Hepatocyte (in vitro differentiated cells): ENCODE measurements at regions not wholly inside any gene's neighbourhood (a gene's known extent, or its start where the extent isn't known, plus 50 kb on each side); places are given as distances from the start of the nearest gene placed in this dataset.

Source experiments
- DNase-seq: peaks from one replicate; pipeline ENCODE4 v3.0.0-alpha.2; 2016; ENCODE audit warnings: low spot score
- H2AFZ ChIP-seq: fragments of 200-600 bp; sonication (generic); 2 replicates; pipeline ENCODE4 v1.6.0; 2016; ENCODE audit warnings: antibody characterized with exemption, mild to moderate bottlenecking
- H3K27ac ChIP-seq: fragments of 200-600 bp; sonication (generic); 2 replicates; pipeline ENCODE4 v1.5.1; 2016; ENCODE audit warnings: mild to moderate bottlenecking
- H3K27me3 ChIP-seq: fragments of 200-600 bp; sonication (generic); 2 replicates; pipeline ENCODE4 v1.6.1; 2016
- H3K36me3 ChIP-seq: fragments of 200-600 bp; sonication (generic); replicated peaks from 2 replicates; pipeline ENCODE4 v1.5.1; 2016; ENCODE audit warnings: low read depth; ENCODE audit not compliant: insufficient read depth
- H3K4me1 ChIP-seq: fragments of 200-600 bp; sonication (generic); 2 replicates; pipeline ENCODE4 v1.5.1; 2016; ENCODE audit warnings: mild to moderate bottlenecking, moderate library complexity; ENCODE audit not compliant: insufficient read depth
- H3K4me2 ChIP-seq: fragments of 200-600 bp; sonication (generic); 2 replicates; pipeline ENCODE4 v1.6.0; 2016
- H3K4me3 ChIP-seq: fragments of 200-600 bp; sonication (generic); 2 replicates; pipeline ENCODE4 v1.5.1; 2016; ENCODE audit warnings: mild to moderate bottlenecking
- H3K79me2 ChIP-seq: fragments of 200-600 bp; sonication (generic); 2 replicates; pipeline ENCODE4 v1.6.0; 2017; ENCODE audit warnings: mild to moderate bottlenecking
- H3K9me2 ChIP-seq: fragments of 200-600 bp; sonication (generic); replicated peaks from 2 replicates; pipeline ENCODE4 v1.6.0; 2017; ENCODE audit warnings: mild to moderate bottlenecking; ENCODE audit not compliant: insufficient read depth
- H3K9me3 ChIP-seq: fragments of 200-600 bp; sonication (generic); 2 replicates; pipeline ENCODE4 v1.5.1; 2016; ENCODE audit warnings: low read depth, mild to moderate bottlenecking
- H4K20me1 ChIP-seq: fragments of 200-600 bp; sonication (generic); 2 replicates; pipeline ENCODE4 v1.6.0; 2016; ENCODE audit warnings: mild to moderate bottlenecking; ENCODE audit not compliant: insufficient read depth, poor library complexity, severe bottlenecking
- CTCF ChIP-seq: fragments of 200-600 bp; sonication (generic); IDR thresholded peaks from 2 replicates; pipeline ENCODE4 v1.5.1; 2016; ENCODE audit warnings: antibody characterized with exemption, mild to moderate bottlenecking; ENCODE audit not compliant: poor library complexity
- EZH2 ChIP-seq: fragments of 200-600 bp; sonication (generic); IDR thresholded peaks from 2 replicates; pipeline ENCODE4 v1.6.1; 2016; ENCODE audit warnings: antibody characterized with exemption, mild to moderate bottlenecking, borderline replicate concordance
- EZH2phosphoT487 ChIP-seq: fragments of 200-600 bp; sonication (generic); IDR thresholded peaks from one replicate; pipeline ENCODE4 v1.6.1; 2018; ENCODE audit warnings: antibody characterized with exemption, mild to moderate bottlenecking, low read depth, moderate library complexity; ENCODE audit not compliant: unreplicated experiment, severe bottlenecking
- WGBS: methylation state at CpG from one replicate; pipeline ENCODE4 v1.1.6; 2016; ENCODE audit warnings: low lambda C conversion rate; ENCODE audit errors: missing lambda C conversion rate; 5-methylcytosine and 5-hydroxymethylcytosine counted together

- Histone ChIP-seq H3K27me3 (no peaks in the 10 kb centered on the region), H3K9me2 (no peaks in the 10 kb centered on the region), H4K20me1 (no peaks in the 10 kb centered on the region), H3K4me1 (no peaks in the 10 kb centered on the region), H2AFZ (no peak overlapping the region), H3K4me2 (no peak overlapping the region), H3K4me3 (no peak overlapping the region), H3K36me3 (no peaks in the 10 kb centered on the region), H3K27ac (no peak overlapping the region), H3K79me2 (no peaks in the 10 kb centered on the region), H3K9me3 (no peaks in the 10 kb centered on the region)
- TF ChIP-seq CTCF (no peak), EZH2phosphoT487 (no peak), EZH2 (no peak)
- WGBS: 76% methylated on average over 1 of the region's 1 CpG
- DNase-seq: no peak
These were observed 202.8 kb downstream of the NMUR2 start for GRCh38 chr5:152202321-152202720.

GRCh38 chr5:152193391-152194107 is 211.5 kb downstream of the NMUR2 start:
- TF ChIP-seq EZH2phosphoT487 (no peak), EZH2 (no peak), CTCF (no peak)
- no peaks in the 10 kb centered on the region for H4K20me1 ChIP-seq
- H2AFZ ChIP-seq: no peak overlapping the region
- no peaks in the 10 kb centered on the region for H3K9me3 ChIP-seq
- no peaks in the 10 kb centered on the region for H3K9me2 ChIP-seq
- no peaks in the 10 kb centered on the region for H3K79me2 ChIP-seq
- H3K27ac ChIP-seq: peak overlapping the region; percentile 68
- no peaks in the 10 kb centered on the region for H3K4me1 ChIP-seq
- DNase-seq: no peak
- no peaks in the 10 kb centered on the region for H3K36me3 ChIP-seq
- peak overlapping the region; percentile 18 for H3K4me2 ChIP-seq
- H3K27me3 ChIP-seq: no peaks in the 10 kb centered on the region
- H3K4me3 ChIP-seq: no peak overlapping the region

- no peak for DNase-seq
- no peaks in the 10 kb centered on the region for H3K9me2 ChIP-seq
- no peaks in the 10 kb centered on the region for H3K4me1 ChIP-seq
- no peak overlapping the region for H3K27ac ChIP-seq
- no peaks in the 10 kb centered on the region for H3K27me3 ChIP-seq
- H3K4me2 ChIP-seq: no peak overlapping the region
- no peaks in the 10 kb centered on the region for H3K79me2 ChIP-seq
- no peak overlapping the region for H3K4me3 ChIP-seq
- TF ChIP-seq EZH2phosphoT487: no peak
- no peak for TF ChIP-seq CTCF
- TF ChIP-seq EZH2: no peak
- H4K20me1 ChIP-seq: no peaks in the 10 kb centered on the region
- H3K36me3 ChIP-seq: no peaks in the 10 kb centered on the region
- no peak overlapping the region for H2AFZ ChIP-seq
- no peaks in the 10 kb centered on the region for H3K9me3 ChIP-seq
These were observed 216.8 kb downstream of the NMUR2 start for GRCh38 chr5:152188251-152188650.

- Histone ChIP-seq H3K4me3 (no peak overlapping the region), H3K4me1 (no peaks in the 10 kb centered on the region), H3K27ac (no peak overlapping the region), H3K79me2 (no peaks in the 10 kb centered on the region), H3K36me3 (no peaks in the 10 kb centered on the region), H3K9me3 (no peaks in the 10 kb centered on the region), H2AFZ (no peak overlapping the region), H3K4me2 (no peak overlapping the region), H3K9me2 (no peaks in the 10 kb centered on the region), H3K27me3 (no peaks in the 10 kb centered on the region), H4K20me1 (no peaks in the 10 kb centered on the region)
- DNase-seq: no peak
- TF ChIP-seq CTCF (no peak), EZH2phosphoT487 (no peak), EZH2 (no peak)
These were observed 217.4 kb downstream of the NMUR2 start for GRCh38 chr5:152187668-152188067.
